Ishikawa (cell line): ENCODE measurements at regions not wholly inside any gene's neighbourhood (a gene's known extent, or its start where the extent isn't known, plus 50 kb on each side); places are given as distances from the start of the nearest gene placed in this dataset.

ENCODE experiments used
- CEBPB ChIP-seq: IDR thresholded peaks from 2 replicates; pipeline ENCODE4 v1.6.1; 2012
- CREB1 ChIP-seq: IDR thresholded peaks from 2 replicates; pipeline ENCODE4 v1.6.1; 2012; ENCODE audit warnings: low read depth
- EGR1 ChIP-seq: IDR thresholded peaks from 2 replicates; pipeline ENCODE4 v1.6.1; 2012
- EP300 ChIP-seq: IDR thresholded peaks from 2 replicates; pipeline ENCODE4 v1.6.1; 2012; ENCODE audit warnings: borderline replicate concordance
- FOXM1 ChIP-seq: IDR thresholded peaks from 2 replicates; pipeline ENCODE4 v1.6.1; 2012; ENCODE audit warnings: low read depth, borderline replicate concordance
- MAX ChIP-seq: IDR thresholded peaks from 2 replicates; pipeline ENCODE4 v1.6.1; 2012
- NFIC ChIP-seq: IDR thresholded peaks from 2 replicates; pipeline ENCODE4 v1.6.1; 2012
- RAD21 ChIP-seq: IDR thresholded peaks from 2 replicates; pipeline ENCODE4 v1.6.1; 2012; ENCODE audit warnings: low read depth
- TAF1 ChIP-seq: IDR thresholded peaks from 2 replicates; pipeline ENCODE4 v1.6.1; 2012; ENCODE audit warnings: low read depth, mild to moderate bottlenecking
- TCF12 ChIP-seq: IDR thresholded peaks from 2 replicates; pipeline ENCODE4 v1.6.1; 2012; ENCODE audit warnings: low read depth
- TEAD4 ChIP-seq: IDR thresholded peaks from 2 replicates; pipeline ENCODE4 v1.6.1; 2012
- USF1 ChIP-seq: IDR thresholded peaks from 2 replicates; pipeline ENCODE4 v1.6.1; 2012
- YY1 ChIP-seq: IDR thresholded peaks from 2 replicates; pipeline ENCODE4 v1.6.1; 2012; ENCODE audit warnings: low read depth
- TF ChIP-seq, protein P1 (sequence below): IDR thresholded peaks from 2 replicates; pipeline ENCODE4 v1.6.1; 2012; ENCODE audit warnings: low read depth, mild to moderate bottlenecking

- TF ChIP-seq RAD21 (no peak), YY1 (no peak), CREB1 (no peak), MAX (no peak), TAF1 (no peak), TCF12 (no peak), TEAD4 (no peak), FOXM1 (no peak), EGR1 (no peak), NFIC (no peak), EP300 (no peak), CEBPB (no peak), USF1 (no peak)
- TF ChIP-seq, protein P1, sequence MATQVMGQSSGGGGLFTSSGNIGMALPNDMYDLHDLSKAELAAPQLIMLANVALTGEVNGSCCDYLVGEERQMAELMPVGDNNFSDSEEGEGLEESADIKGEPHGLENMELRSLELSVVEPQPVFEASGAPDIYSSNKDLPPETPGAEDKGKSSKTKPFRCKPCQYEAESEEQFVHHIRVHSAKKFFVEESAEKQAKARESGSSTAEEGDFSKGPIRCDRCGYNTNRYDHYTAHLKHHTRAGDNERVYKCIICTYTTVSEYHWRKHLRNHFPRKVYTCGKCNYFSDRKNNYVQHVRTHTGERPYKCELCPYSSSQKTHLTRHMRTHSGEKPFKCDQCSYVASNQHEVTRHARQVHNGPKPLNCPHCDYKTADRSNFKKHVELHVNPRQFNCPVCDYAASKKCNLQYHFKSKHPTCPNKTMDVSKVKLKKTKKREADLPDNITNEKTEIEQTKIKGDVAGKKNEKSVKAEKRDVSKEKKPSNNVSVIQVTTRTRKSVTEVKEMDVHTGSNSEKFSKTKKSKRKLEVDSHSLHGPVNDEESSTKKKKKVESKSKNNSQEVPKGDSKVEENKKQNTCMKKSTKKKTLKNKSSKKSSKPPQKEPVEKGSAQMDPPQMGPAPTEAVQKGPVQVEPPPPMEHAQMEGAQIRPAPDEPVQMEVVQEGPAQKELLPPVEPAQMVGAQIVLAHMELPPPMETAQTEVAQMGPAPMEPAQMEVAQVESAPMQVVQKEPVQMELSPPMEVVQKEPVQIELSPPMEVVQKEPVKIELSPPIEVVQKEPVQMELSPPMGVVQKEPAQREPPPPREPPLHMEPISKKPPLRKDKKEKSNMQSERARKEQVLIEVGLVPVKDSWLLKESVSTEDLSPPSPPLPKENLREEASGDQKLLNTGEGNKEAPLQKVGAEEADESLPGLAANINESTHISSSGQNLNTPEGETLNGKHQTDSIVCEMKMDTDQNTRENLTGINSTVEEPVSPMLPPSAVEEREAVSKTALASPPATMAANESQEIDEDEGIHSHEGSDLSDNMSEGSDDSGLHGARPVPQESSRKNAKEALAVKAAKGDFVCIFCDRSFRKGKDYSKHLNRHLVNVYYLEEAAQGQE: no peak
Observed at GRCh38 chr10:52918714-52919305, 146.2 kb upstream of the MBL2 start.
